Stimulated activated CD4-positive, alpha-beta T cell treated with anti-CD3 and anti-CD28 coated beads, TNF-alpha, amount 100 ng/mL, for 24 hours (primary cell): ENCODE measurements at regions not wholly inside any gene's neighbourhood (a gene's known extent, or its start where the extent isn't known, plus 50 kb on each side); places are given as distances from the start of the nearest gene placed in this dataset.
A peak's percentile ranks its signal among the peaks of the same experiment; 100 is the strongest.
"Not testable (repeated sequence)": the region's sequence is repeated elsewhere in the genome, so short reads cannot be mapped to it uniquely, and the experiment has no call there.

Experiments used
- DNase-seq, 3 experiments: peaks; one replicate each; pipeline ENCODE4 v3.0.0-alpha.2; 2020; ENCODE audit warnings: low read depth in 3 of 3

GRCh38 chr21:14683063-14683462 is 136.9 kb upstream of the SAMSN1 start:
- no peak for DNase-seq

- no peak for DNase-seq
Measured at GRCh38 chr21:14678973-14679574, 133.0 kb upstream of the SAMSN1 start.

DNA sequence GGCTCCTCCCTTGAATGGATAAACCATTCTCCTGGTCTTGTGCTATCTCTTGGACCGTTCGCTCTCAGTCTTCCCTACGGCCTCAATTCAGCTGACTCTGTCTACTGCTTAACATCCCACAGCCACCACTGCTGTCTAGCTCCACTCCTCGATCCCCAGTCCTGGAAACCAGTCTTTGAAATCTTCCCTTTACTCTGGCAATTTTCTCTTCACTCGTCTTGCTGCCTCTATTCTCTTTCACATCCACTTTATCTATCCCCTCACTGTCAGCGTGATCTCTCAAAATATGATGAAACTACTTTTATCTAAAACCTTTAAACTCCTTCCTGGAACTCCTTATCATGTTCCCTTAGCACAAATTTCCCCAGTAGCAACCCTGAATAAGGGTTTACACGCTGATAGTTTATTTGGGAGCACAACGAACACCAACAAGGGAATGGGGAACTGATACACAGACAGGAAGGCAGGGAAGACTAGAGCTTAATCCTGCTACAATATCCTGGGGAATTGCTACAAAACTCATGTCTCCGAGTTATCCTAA is 131.6 kb upstream of the SAMSN1 start:
- no peak for DNase-seq

DNA sequence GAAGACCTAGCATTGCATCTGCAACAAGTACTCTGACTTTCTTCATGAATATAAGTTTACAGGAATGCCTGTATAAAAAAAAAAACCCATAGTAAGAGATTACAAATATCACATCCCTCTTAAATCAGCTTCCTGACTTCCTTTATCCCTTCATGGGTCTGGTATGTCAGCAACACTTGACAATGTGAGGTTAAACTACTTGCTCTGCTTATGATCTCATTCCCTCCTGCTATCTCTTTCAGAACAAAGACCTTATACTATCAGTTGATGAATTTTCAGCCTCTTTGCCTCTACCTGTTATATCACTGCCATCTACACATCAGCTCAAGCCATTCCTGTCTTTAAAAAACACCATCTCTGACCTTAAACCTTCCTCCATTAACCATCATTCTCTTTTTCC is 130.9 kb upstream of the SAMSN1 start:
- no peak for DNase-seq

GRCh38 chr21:14675774-14676530 is 129.8 kb upstream of the SAMSN1 start:
- DNase-seq = no peak

DNA sequence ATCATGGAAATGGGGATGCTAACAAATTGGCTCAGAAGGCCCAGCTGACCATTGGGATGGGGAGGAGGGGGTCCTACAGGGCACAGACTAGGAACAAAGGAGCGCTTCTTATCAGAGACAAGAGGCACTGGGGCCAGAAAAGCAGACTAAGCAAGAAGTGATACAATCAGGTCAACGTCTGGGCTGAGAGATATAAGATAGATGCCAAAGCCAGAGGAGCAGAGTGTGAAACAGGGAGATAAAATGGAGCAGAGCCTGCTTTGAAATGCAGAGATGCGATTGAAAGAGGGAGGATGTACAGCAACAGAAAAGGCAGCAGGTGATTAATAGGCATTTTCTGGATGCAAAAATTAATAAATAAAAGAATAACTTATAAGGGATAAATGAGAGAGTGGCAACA is 127.5 kb upstream of the SAMSN1 start:
- no peak for DNase-seq

DNA sequence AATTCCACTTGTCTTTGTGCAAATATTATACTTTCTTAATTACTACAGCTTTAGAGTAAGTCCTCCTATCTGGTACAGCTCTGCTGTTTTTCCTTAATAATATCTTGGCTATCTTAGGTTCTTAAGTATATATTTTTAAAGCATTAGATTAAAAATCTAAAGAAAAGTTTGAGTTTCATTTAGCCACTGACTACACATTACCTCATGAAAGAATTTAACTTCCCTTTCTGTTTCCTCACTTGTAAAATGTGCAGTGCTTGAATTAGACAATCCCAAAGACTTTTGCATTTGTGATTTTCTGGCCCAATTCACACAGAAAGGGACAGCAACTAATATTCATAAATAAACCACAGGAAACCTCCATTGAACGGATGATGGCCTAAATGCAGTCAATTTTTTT is 126.4 kb upstream of the SAMSN1 start:
- no peak for DNase-seq

- DNase-seq = no peak
Measured at GRCh38 chr21:14670409-14670808, 124.3 kb upstream of the SAMSN1 start.

DNA sequence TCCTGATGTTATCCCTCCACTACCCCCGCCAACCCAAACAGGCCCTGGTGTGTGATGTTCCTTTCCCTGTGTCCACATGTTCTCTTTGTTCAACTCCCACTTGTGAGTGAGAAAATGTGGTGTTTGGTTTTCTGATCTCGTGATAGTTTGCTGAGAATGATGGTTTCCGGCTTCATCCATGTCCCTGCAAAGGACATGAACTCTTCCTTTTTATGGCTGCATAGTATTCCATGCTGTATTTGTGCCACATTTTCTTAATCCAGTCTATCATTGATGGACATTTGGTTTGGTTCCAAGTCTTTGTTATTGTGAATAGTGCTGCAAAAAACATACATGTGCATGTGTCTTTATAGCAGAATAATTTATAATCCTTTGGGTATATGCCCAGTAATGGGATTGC is 123.0 kb upstream of the SAMSN1 start:
- not testable (repeated sequence) for DNase-seq

DNA sequence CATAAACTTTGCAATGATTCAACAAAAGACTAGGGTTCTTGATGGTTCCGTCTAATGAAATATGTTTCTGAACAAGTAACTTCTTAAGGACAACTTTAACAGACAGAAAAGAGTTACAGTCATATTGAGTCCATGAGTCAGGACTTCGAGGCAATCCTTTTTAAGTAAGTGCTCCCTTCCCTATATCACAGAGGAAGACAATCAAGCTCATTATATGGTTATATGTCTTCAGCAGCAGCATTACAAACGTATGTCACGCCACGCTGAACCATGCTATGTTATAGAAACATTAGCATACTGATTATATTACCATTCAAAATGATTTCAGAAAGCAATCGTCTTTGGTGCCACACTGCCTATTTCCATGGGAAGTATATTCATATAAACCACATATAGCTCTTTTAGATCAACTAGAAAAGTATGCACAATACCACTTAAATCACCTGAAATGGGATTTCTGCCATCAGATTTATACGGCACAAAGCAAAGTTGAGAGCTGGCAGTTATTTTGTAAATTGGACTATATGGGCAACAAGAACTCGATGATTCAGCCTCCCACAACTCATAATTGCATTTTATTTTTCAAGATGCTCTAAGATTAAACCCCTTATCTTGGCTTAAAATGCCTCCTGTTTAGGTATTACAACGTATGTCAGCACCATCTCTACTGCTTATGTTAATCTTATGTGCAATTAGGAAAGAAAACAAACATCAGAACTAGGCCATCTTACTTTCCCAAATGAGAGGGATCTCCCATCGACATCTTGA is 111.3 kb upstream of the SAMSN1 start:
- DNase-seq = no peak

- DNase-seq = no peak
Measured at GRCh38 chr21:14646893-14647292, 100.8 kb upstream of the SAMSN1 start.

DNA sequence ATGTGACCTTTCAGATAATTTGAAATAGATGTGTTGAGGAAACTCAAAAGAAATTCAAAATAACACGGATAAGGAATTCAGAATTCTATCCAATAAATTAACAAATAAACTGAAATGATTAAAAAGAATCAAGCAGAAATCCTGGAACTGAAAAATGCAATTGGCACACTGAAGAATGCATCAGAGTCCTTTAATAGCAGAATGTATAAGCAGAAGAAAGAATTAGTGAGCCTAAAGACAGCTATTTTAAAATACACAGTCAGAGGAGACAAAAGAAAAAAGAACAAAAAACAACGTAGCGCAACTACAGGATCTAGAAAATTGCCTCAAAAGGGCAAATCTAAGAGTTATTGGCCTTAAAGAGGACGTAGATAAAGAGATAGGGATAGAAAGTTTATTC is 99.6 kb upstream of the SAMSN1 start:
- no peak for DNase-seq

GRCh38 chr21:14632359-14632758 is 86.2 kb upstream of the SAMSN1 start:
- DNase-seq = no peak

DNA sequence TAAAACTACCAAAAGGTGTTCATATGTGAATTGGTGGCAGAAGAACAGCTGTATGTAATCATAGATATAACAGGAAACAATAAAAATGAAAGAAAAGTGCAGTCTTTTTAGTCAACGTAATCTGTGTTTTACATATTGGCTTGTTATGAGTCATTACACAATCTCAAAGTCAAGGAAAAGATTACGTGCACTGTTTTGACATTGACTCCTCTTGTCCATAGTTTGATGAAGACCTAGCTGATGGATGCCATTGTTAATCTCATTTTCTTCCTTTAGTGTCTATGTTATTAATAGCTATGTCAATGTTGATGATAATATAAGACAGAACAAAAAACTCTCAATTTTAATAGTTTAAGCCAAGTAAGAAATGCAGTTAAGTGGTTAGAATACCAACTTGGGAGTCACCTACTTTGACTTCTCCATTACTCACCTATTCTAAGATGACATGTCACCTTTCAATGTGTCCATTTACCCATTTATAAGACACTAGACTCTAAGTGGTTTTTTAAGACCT is 84.5 kb upstream of the SAMSN1 start:
- no peak for DNase-seq

DNA sequence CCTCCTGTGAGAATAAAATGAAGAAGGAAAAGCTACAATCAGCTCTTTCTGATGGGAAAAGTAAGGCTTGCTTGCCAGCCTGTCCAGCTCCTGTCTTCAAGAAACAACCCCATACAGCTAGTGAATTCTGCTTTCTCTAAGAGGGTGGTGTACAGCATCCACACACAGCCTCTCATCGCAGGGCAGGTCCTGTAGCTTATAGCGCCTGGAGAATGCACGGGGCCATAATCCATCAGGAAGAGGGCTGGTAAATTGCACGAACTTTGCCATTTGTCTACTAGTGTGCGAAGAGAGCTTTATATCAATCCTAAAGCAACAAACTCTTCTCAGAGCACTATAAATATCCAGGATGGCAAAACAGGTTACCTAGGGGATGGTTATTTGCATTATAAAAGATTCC is 83.3 kb upstream of the SAMSN1 start:
- no peak for DNase-seq

- DNase-seq = not testable (repeated sequence)
Measured at GRCh38 chr21:14623079-14623478, 77.0 kb upstream of the SAMSN1 start.

GRCh38 chr21:14620152-14620551 is 74.0 kb upstream of the SAMSN1 start:
- DNase-seq = peak in 1 of 3 experiments; percentile 9

DNA sequence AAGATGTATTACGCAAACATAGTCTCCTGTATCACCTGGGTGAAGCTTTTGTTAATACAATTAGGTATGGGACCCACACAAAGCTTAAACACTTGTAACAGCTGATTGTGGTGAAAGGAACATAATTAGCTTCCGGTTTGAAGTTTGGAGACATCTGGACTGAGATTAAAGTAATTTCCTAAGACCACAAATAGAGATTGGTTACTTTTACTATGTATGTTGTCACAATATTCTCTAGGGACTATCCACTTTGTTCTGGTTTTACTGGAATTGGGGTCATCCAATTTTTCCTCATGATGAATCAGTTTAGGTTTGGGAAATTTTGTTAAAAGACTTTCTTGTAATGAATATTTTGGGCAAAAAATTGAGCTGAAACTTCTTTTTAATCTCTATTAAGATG is 71.8 kb upstream of the SAMSN1 start:
- no peak for DNase-seq

- DNase-seq = no peak
Measured at GRCh38 chr21:14617040-14617393, 70.9 kb upstream of the SAMSN1 start.

DNA sequence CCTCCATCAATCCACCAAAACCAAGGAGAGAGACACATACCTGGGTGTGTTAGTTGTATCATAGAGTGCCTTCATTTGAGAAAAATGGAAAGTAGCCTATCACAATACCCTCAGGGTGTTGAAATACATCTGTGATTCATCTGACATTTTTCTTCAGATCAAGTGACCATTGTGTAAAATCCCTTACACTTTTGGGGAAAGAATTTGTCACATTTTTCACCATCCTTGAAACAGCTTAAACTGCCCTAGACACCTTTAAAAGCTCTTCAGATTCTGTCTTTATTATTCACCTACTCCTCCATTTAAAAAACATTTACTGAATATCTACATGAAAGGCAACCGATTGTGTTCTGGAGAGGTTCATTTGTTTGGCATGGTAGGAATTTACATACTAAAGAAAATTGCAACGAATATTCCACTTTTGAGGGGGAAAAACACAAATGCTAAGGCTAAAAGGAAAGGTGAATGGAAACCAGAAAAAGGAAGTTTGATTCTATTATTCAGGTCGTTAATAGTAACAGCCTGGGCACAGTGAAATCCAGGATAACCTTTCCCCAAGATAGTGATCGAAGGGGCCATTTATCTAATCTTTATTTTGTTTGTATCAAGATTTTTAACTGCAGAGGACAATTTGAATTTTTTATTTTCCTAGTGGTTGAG is 70.4 kb upstream of the SAMSN1 start:
- no peak for DNase-seq

- DNase-seq = no peak
Measured at GRCh38 chr21:14615359-14615974, 69.4 kb upstream of the SAMSN1 start.

- DNase-seq = no peak
Measured at GRCh38 chr21:14614287-14614686, 68.2 kb upstream of the SAMSN1 start.
